Endothelial cell of umbilical vein (primary cell): ENCODE measurements at regions not wholly inside any gene's neighbourhood (a gene's known extent, or its start where the extent isn't known, plus 50 kb on each side); places are given as distances from the start of the nearest gene placed in this dataset.
"Not testable (repeated sequence)": the region's sequence is repeated elsewhere in the genome, so short reads cannot be mapped to it uniquely, and the experiment has no call there.

Experiments
- BruUV-seq: library from RNA; stranded (reverse); fragments of 400-500 nt; replicated peaks from 2 replicates; lab custom pipeline; 2021; lab: Mats Ljungman, UMichigan
- CTCF ChIA-PET: fragments of 300-600, 350-600 bp; sonication (Branson Sonifier 250); formaldehyde crosslinking; loops from one replicate; lab custom pipeline; 2021; ENCODE audit warnings: antibody characterized with exemption, inconsistent platforms; lab: Charles Lee
- POLR2A ChIA-PET: fragments of 300-600, 350-600 bp; sonication (Branson Sonifier 250); formaldehyde crosslinking; loops from one replicate; lab custom pipeline; 2021; ENCODE audit warnings: antibody characterized with exemption, inconsistent platforms; lab: Charles Lee
- DNase-seq: peaks from one replicate; pipeline ENCODE4 v3.0.0-alpha.2; 2011; ENCODE audit warnings: low read depth, low spot score
- FAIRE-seq: peaks from 2 replicates; lab custom pipeline; 2011; peaks lifted over from hg19 to GRCh38; lab: Jason Lieb, UNC
- H2AFZ ChIP-seq: 2 replicates; pipeline ENCODE4 v1.6.0; 2012; ENCODE audit warnings: low read depth, low read length, control low read depth, inconsistent platforms
- H3K27ac ChIP-seq: 2 replicates; pipeline ENCODE4 v1.5.1; 2011; ENCODE audit warnings: low read depth, mild to moderate bottlenecking, control low read depth, low read length, moderate library complexity; ENCODE audit not compliant: insufficient read depth
- H3K27me3 ChIP-seq, 2 experiments: 2 replicates each; pipeline versions ENCODE4 v1.6.0 to v1.6.1; 2011; ENCODE audit warnings: low read length in 2 of 2, mixed read lengths in 1 of 2; ENCODE audit not compliant: control insufficient read depth in 2 of 2, insufficient read depth in 2 of 2
- H3K36me3 ChIP-seq, 2 experiments: 2 replicates in 1 of 2; 3 replicates in 1 of 2; pipeline ENCODE4 v1.5.1; 2011; ENCODE audit warnings: low read length in 2 of 2, mild to moderate bottlenecking in 1 of 2, moderate library complexity in 1 of 2; ENCODE audit not compliant: control insufficient read depth in 2 of 2, insufficient read depth in 2 of 2; ENCODE audit errors: extremely low read depth in 1 of 2
- H3K4me1 ChIP-seq: 3 replicates; pipeline ENCODE4 v1.5.1; 2011; ENCODE audit warnings: mild to moderate bottlenecking, low read length; ENCODE audit not compliant: control insufficient read depth, insufficient read depth; ENCODE audit errors: extremely low read depth
- H3K4me2 ChIP-seq: 2 replicates; pipeline ENCODE4 v1.6.1; 2011; ENCODE audit warnings: low read length, control low read depth, mixed read lengths; ENCODE audit not compliant: insufficient read depth
- H3K4me3 ChIP-seq, 3 experiments: fragments of 200-600 bp in 1 of 3; sonication (generic), shearing (Covaris generic) in 1 of 3; replicated peaks in 1 of 3; 2 replicates each; pipeline ENCODE4 v1.5.1; 2011 to 2016; ENCODE audit warnings: control low read depth in 3 of 3, low read length in 3 of 3, mild to moderate bottlenecking in 2 of 3, inconsistent platforms in 1 of 3, low read depth in 1 of 3, moderate library complexity in 1 of 3; ENCODE audit not compliant: insufficient read depth in 1 of 3
- H3K79me2 ChIP-seq: 2 replicates; pipeline ENCODE4 v1.6.0; 2012; ENCODE audit warnings: low read length, inconsistent platforms; ENCODE audit not compliant: control insufficient read depth, insufficient read depth
- H3K9ac ChIP-seq: replicated peaks from 2 replicates; pipeline ENCODE3; 2011; ENCODE audit warnings: low read length, control low read depth; ENCODE audit not compliant: insufficient read depth; ENCODE audit errors: extremely low read depth
- H3K9me1 ChIP-seq: replicated peaks from 3 replicates; pipeline ENCODE4 v1.6.0; 2011; ENCODE audit warnings: mild to moderate bottlenecking, low read length; ENCODE audit not compliant: control insufficient read depth, insufficient read depth; ENCODE audit errors: extremely low read depth
- H3K9me3 ChIP-seq: replicated peaks from 2 replicates; pipeline ENCODE4 v1.5.1; 2012; ENCODE audit warnings: low read length, inconsistent platforms; ENCODE audit not compliant: control insufficient read depth, insufficient read depth
- H4K20me1 ChIP-seq: replicated peaks from 2 replicates; pipeline ENCODE3; 2011; ENCODE audit warnings: mild to moderate bottlenecking, low read length; ENCODE audit not compliant: control insufficient read depth, insufficient read depth; ENCODE audit errors: extremely low read depth
- dilution Hi-C: fragments of 300-500 bp; cut with MboI; formaldehyde crosslinking; loops from one replicate; pipeline ENCODE4 v1.15.0; 2019; ENCODE audit warnings: low sequenced_read_pairs; ENCODE audit not compliant: extremely low pct_ligation_motif_present
- intact Hi-C: fragments of 100-400 bp; cut with micrococcal nuclease; formaldehyde crosslinking; loops from one replicate; pipeline ENCODE4 v1.10.0; 2022

DNA sequence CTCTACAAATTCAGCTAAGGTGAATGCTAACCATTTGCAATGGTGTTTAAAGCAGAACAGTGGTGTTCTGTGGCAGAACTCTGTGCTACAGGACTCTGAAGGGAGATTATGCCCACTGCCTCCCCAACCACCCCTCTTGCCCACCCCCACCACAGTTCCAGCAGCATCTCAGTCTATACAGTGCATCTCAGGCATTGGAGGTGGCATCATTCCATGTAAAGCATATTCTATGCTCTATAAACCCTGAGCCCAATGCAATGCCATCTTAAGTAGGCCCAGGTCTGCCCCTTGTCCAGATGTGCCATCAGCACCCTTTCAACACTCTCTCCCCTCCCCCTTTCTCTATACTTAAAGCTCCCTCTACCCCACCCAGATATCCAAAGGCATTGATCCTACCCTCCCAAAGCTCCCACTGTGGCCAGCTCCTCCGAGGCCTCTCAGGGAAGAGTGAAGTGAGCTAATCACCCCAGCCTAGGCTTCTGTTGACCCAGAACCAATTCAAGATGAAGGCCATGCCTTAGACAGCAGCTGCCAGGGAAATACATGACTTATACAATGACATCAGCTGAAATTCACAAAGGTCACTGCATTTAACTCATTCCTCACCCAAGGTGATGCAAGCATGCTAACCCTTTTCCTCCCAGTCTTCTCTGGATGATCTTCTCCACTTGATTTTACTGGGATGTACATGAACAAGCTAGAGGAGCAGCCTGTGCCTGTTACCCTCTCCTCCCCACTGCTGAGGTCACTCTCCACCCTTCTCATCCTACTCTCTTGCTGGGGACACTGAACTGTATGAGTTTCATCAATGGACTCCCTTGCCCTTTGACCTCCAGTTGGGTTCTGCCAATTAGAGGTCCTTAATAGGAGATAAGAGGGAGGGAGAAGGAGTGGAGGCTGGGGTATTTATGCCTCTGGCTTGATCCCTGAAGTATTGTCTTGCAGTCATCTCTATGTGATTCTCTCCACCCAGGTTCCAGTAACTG, 353.9 kb downstream of the GOLGA6L6 start:
- H3K4me3 ChIP-seq, POLR2A ChIA-PET, H3K9ac ChIP-seq, DNase-seq, intact Hi-C loops, H2AFZ ChIP-seq, H4K20me1 ChIP-seq, H3K27ac ChIP-seq, H3K4me2 ChIP-seq, H3K9me1 ChIP-seq, H3K27me3 ChIP-seq, CTCF ChIA-PET, BruUV-seq, dilution Hi-C loops, H3K36me3 ChIP-seq, H3K79me2 ChIP-seq, H3K4me1 ChIP-seq, FAIRE-seq, H3K9me3 ChIP-seq: not testable (repeated sequence)

DNA sequence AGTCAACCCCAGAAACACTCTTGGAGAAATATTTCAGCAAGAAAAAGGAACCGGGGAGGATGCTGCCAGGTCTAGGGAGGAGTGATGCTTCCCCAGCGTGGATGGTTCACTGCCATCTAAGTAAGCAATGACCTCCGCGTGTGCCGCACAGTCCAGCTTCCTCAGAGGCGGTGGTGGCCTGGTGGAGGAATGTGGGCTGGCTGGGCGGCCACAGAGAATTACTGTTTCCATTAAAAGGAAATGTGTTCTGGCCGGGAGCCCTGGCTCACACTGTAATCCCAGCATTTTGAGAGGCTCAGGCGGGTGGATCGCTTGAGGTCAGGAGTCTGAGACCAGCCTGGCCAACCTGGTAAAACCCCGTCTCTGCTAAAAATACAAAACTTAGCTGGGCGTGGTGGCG, 356.7 kb downstream of the GOLGA6L6 start:
- H2AFZ ChIP-seq, H3K4me1 ChIP-seq, H3K27ac ChIP-seq, dilution Hi-C loops, BruUV-seq, H3K9me1 ChIP-seq, CTCF ChIA-PET, H3K4me2 ChIP-seq, H3K9me3 ChIP-seq, H3K79me2 ChIP-seq, H3K9ac ChIP-seq, H3K36me3 ChIP-seq, H3K27me3 ChIP-seq, DNase-seq, H4K20me1 ChIP-seq, FAIRE-seq, intact Hi-C loops, POLR2A ChIA-PET, H3K4me3 ChIP-seq: not testable (repeated sequence)

DNA sequence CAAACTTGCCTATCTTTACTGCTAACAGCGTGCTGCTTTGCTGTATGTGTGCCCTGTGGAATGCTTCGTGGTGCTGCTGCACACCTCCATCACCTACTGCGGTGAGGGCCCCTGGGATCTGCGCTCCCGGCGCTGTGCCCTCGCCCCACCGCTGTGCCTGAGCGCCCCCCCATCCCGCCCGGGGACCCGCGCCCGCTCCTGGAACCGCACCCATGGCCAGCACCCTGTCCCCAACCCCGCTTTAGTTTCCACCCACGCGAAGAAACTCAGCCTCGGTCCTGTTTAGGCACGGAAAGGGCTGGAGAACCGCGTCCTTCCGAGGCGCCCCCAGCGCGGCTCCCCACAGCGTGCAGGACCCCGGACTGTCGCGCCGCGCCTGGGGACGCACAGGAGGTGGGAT, 373.4 kb downstream of the GOLGA6L6 start:
- POLR2A ChIA-PET, CTCF ChIA-PET, H3K4me2 ChIP-seq, H3K9me1 ChIP-seq, H3K27ac ChIP-seq, H3K27me3 ChIP-seq, FAIRE-seq, DNase-seq, BruUV-seq, H3K9ac ChIP-seq, H3K36me3 ChIP-seq, H4K20me1 ChIP-seq, intact Hi-C loops, H2AFZ ChIP-seq, H3K4me3 ChIP-seq, H3K79me2 ChIP-seq, dilution Hi-C loops, H3K9me3 ChIP-seq, H3K4me1 ChIP-seq: not testable (repeated sequence)

DNA sequence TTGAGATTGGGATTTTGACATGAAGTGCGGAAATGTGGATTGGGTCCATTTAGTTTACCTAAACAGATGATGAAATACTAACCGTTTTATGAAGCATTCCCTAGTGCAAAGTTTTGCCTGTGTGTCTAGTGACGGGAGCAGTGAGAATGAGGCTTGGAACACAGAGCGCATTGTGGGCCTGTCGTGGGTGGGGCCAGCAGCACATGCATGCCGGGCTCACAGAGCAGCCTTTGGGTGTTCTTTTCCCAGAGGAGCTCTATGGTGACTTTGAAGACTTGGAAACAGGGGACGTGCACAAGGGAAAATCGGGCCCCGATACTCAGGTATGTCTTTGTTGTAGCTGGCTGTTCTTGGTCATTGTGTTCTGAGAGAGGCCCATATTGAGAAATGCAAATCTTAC, 388.1 kb downstream of the GOLGA6L6 start:
- H3K27ac ChIP-seq, CTCF ChIA-PET, FAIRE-seq, H2AFZ ChIP-seq, H3K27me3 ChIP-seq, H3K9me1 ChIP-seq, H4K20me1 ChIP-seq, dilution Hi-C loops, H3K9me3 ChIP-seq, H3K9ac ChIP-seq, DNase-seq, H3K36me3 ChIP-seq, H3K4me1 ChIP-seq, POLR2A ChIA-PET, BruUV-seq, H3K4me3 ChIP-seq, H3K4me2 ChIP-seq, H3K79me2 ChIP-seq, intact Hi-C loops: not testable (repeated sequence)
